H9 (cell line): ENCODE measurements at regions not wholly inside any gene's neighbourhood (a gene's known extent, or its start where the extent isn't known, plus 50 kb on each side); places are given as distances from the start of the nearest gene placed in this dataset.

Experiments
- DNase-seq: peaks from one replicate; pipeline ENCODE4 v3.0.0-alpha.2; 2017
- H2AFZ ChIP-seq: one replicate; pipeline ENCODE4 v1.6.1; 2013; ENCODE audit warnings: mild to moderate bottlenecking, low read length, control low read depth, moderate library complexity
- H2AK5ac ChIP-seq: 2 replicates; pipeline ENCODE4 v1.6.1; 2013; ENCODE audit warnings: low read length, control low read depth, mixed read lengths; ENCODE audit not compliant: insufficient read length
- H2BK120ac ChIP-seq: one replicate; pipeline ENCODE4 v1.6.1; 2013; ENCODE audit warnings: low read depth, mild to moderate bottlenecking, low read length, control low read depth, inconsistent platforms; ENCODE audit not compliant: poor library complexity, severe bottlenecking
- H2BK12ac ChIP-seq: 2 replicates; pipeline ENCODE4 v1.6.1; 2013; ENCODE audit warnings: low read length, control low read depth, mixed read lengths, low read depth; ENCODE audit not compliant: insufficient read length
- H2BK15ac ChIP-seq: 2 replicates; pipeline ENCODE4 v1.6.1; 2013; ENCODE audit warnings: low read depth, low read length, control low read depth
- H2BK20ac ChIP-seq: one replicate; pipeline ENCODE4 v1.6.1; 2013; ENCODE audit warnings: low read depth, mild to moderate bottlenecking, low read length, control low read depth, inconsistent platforms; ENCODE audit not compliant: poor library complexity, severe bottlenecking
- H2BK5ac ChIP-seq: 2 replicates; pipeline ENCODE4 v1.6.1; 2013; ENCODE audit warnings: low read length, control low read depth, mixed read lengths; ENCODE audit not compliant: insufficient read length
- H3K14ac ChIP-seq: 2 replicates; pipeline ENCODE4 v1.6.1; 2013; ENCODE audit warnings: low read length, control low read depth; ENCODE audit not compliant: insufficient read depth
- H3K18ac ChIP-seq: 2 replicates; pipeline ENCODE4 v1.6.1; 2013; ENCODE audit warnings: low read depth, mild to moderate bottlenecking, mixed read lengths, low read length, control low read depth; ENCODE audit not compliant: insufficient read length
- H3K23ac ChIP-seq: 2 replicates; pipeline ENCODE4 v1.6.1; 2013; ENCODE audit warnings: low read length, control low read depth, mixed read lengths, low read depth; ENCODE audit not compliant: insufficient read length
- H3K23me2 ChIP-seq: 2 replicates; pipeline ENCODE4 v1.6.1; 2013; ENCODE audit warnings: low read depth, mild to moderate bottlenecking, mixed read lengths, low read length, control low read depth; ENCODE audit not compliant: insufficient read length, poor library complexity, severe bottlenecking
- H3K27ac ChIP-seq: 2 replicates; pipeline ENCODE4 v1.5.1; 2013; ENCODE audit warnings: low read length, control low read depth, mixed read lengths, low read depth; ENCODE audit not compliant: insufficient read length
- H3K27me3 ChIP-seq: 2 replicates; pipeline ENCODE4 v1.6.1; 2013; ENCODE audit warnings: low read length, control low read depth, inconsistent platforms; ENCODE audit not compliant: insufficient read depth
- H3K4ac ChIP-seq: 2 replicates; pipeline ENCODE4 v1.6.1; 2013; ENCODE audit warnings: low read depth, mild to moderate bottlenecking, control low read depth, inconsistent platforms, low read length, moderate library complexity
- H3K4me1 ChIP-seq: 2 replicates; pipeline ENCODE4 v1.6.1; 2013; ENCODE audit warnings: low read length, control low read depth, inconsistent platforms; ENCODE audit not compliant: insufficient read depth
- H3K4me2 ChIP-seq: 2 replicates; pipeline ENCODE4 v1.6.1; 2013; ENCODE audit warnings: low read length, control low read depth, mixed read lengths; ENCODE audit not compliant: insufficient read length, insufficient read depth
- H3K56ac ChIP-seq: 2 replicates; pipeline ENCODE4 v1.6.1; 2013; ENCODE audit warnings: low read depth, mild to moderate bottlenecking, mixed read lengths, low read length, control low read depth; ENCODE audit not compliant: insufficient read length
- H3K79me1 ChIP-seq: 2 replicates; pipeline ENCODE4 v1.6.1; 2013; ENCODE audit warnings: low read depth, mild to moderate bottlenecking, moderate library complexity, low read length, control low read depth, inconsistent platforms; ENCODE audit not compliant: insufficient read depth, poor library complexity, severe bottlenecking
- H3K79me2 ChIP-seq: 2 replicates; pipeline ENCODE4 v1.6.1; 2013; ENCODE audit warnings: low read length, control low read depth, inconsistent platforms; ENCODE audit not compliant: insufficient read depth
- H3K9ac ChIP-seq: 2 replicates; pipeline ENCODE4 v1.6.1; 2013; ENCODE audit warnings: low read length, control low read depth, mixed read lengths; ENCODE audit not compliant: insufficient read length; ENCODE audit errors: extremely low read depth
- H3K9me3 ChIP-seq: one replicate; pipeline ENCODE4 v1.6.1; 2013; ENCODE audit warnings: low read depth, low read length, inconsistent platforms; ENCODE audit not compliant: control insufficient read depth
- H3T11ph ChIP-seq: one replicate; pipeline ENCODE4 v1.6.1; 2013; ENCODE audit warnings: mild to moderate bottlenecking, low read length, control low read depth, inconsistent platforms
- H4K20me1 ChIP-seq: one replicate; pipeline ENCODE4 v1.6.1; 2013; ENCODE audit not compliant: control insufficient read depth, insufficient read length, insufficient read depth
- H4K5ac ChIP-seq: 2 replicates; pipeline ENCODE4 v1.6.1; 2013; ENCODE audit warnings: low read depth, mild to moderate bottlenecking, mixed read lengths, low read length, control low read depth; ENCODE audit not compliant: insufficient read length
- H4K8ac ChIP-seq: replicated peaks from 2 replicates; pipeline ENCODE4 v1.6.1; 2013; ENCODE audit warnings: low read length, control low read depth, mixed read lengths, low read depth; ENCODE audit not compliant: insufficient read length
- H4K91ac ChIP-seq: 2 replicates; pipeline ENCODE4 v1.6.1; 2013; ENCODE audit warnings: low read depth, mild to moderate bottlenecking, moderate library complexity, mixed read lengths, low read length, control low read depth; ENCODE audit not compliant: insufficient read length
- H3K27ac Mint-ChIP-seq, 3 experiments: 2 replicates in 2 of 3; 3 replicates in 1 of 3; pipeline ENCODE4 v1.8.0; 2020 to 2021; ENCODE audit warnings: mixed read lengths in 3 of 3, mild to moderate bottlenecking in 1 of 3, moderate library complexity in 1 of 3
- H3K27me3 Mint-ChIP-seq: 2 replicates; pipeline ENCODE4 v1.8.0; 2021; ENCODE audit warnings: low read depth, mild to moderate bottlenecking, moderate library complexity, mixed read lengths
- H3K36me3 Mint-ChIP-seq, 3 experiments: 2 replicates in 2 of 3; 3 replicates in 1 of 3; pipeline ENCODE4 v1.8.0; 2020 to 2021; ENCODE audit warnings: low read depth in 3 of 3, mixed read lengths in 3 of 3; ENCODE audit not compliant: insufficient read depth in 1 of 3
- H3K4me1 Mint-ChIP-seq, 2 experiments: 2 replicates each; pipeline ENCODE4 v1.8.0; 2020; ENCODE audit warnings: mixed read lengths in 2 of 2
- H3K4me3 Mint-ChIP-seq, 2 experiments: 2 replicates in 1 of 2; 3 replicates in 1 of 2; pipeline ENCODE4 v1.8.0; 2020 to 2021; ENCODE audit warnings: mild to moderate bottlenecking in 2 of 2, mixed read lengths in 2 of 2, moderate library complexity in 1 of 2
- H3K9me3 Mint-ChIP-seq, 2 experiments: 2 replicates in 1 of 2; 3 replicates in 1 of 2; pipeline ENCODE4 v1.8.0; 2020; ENCODE audit warnings: mild to moderate bottlenecking in 2 of 2, mixed read lengths in 2 of 2, moderate library complexity in 1 of 2
- CTCF ChIP-seq: fragments of 200-600 bp; sonication (generic); conservative IDR thresholded peaks from 3 replicates; pipeline ENCODE4 v1.8.0; 2021; ENCODE audit warnings: antibody characterized with exemption, mild to moderate bottlenecking
- WGBS: extraction: QIAGEN DNeasy Blood & Tissue Kit; methylation state at CpG from one replicate; pipeline ENCODE4 v1.1.7; 2013; ENCODE audit warnings: missing lambda C conversion rate, low lambda C conversion rate, mixed read lengths; ENCODE audit not compliant: insufficient read length; ENCODE audit errors: extremely low coverage; 5-methylcytosine and 5-hydroxymethylcytosine counted together

GRCh38 chr18:22634464-22634863 is 216.7 kb upstream of the CTAGE1 start:
- Histone ChIP-seq H2BK15ac (no peak overlapping the region), H3K18ac (no peak overlapping the region), H3K79me2 (no peaks in the 10 kb centered on the region), H3K9ac (no peak overlapping the region), H3K4me1 (no peaks in the 10 kb centered on the region), H2BK5ac (no peak overlapping the region), H3K27ac (no peak overlapping the region), H2BK12ac (no peak overlapping the region), H3K23me2 (peaks cover 2% of the 10 kb centered on the region), H4K20me1 (no peaks in the 10 kb centered on the region), H3K79me1 (no peaks in the 10 kb centered on the region), H3K23ac (no peak overlapping the region), H2AFZ (peak overlapping the region; percentile 69), H2AK5ac (no peak overlapping the region), H2BK20ac (no peak overlapping the region), H4K5ac (no peak overlapping the region), H3K27me3 (no peaks in the 10 kb centered on the region), H2BK120ac (no peak overlapping the region), H4K91ac (no peak overlapping the region), H3K14ac (no peak overlapping the region), H4K8ac (no peak overlapping the region), H3K56ac (no peak overlapping the region), H3K4ac (no peak overlapping the region), H3K9me3 (no peaks in the 10 kb centered on the region), H3T11ph (no peak overlapping the region), H3K4me2 (peak overlapping the region; percentile 7)
- H3K9me3 Mint-ChIP-seq = peaks cover 0 to 4% of the 10 kb centered on the region in 2 experiments; a peak in 4 of 5 replicates
- H3K27me3 Mint-ChIP-seq = no peaks in the 10 kb centered on the region
- H3K4me3 Mint-ChIP-seq = peak overlapping the region in 1 of 2 experiments; percentile 31; a peak in 1 of 5 replicates
- no peak for TF ChIP-seq CTCF
- no peak overlapping the region; a peak in 1 of 7 replicates for H3K27ac Mint-ChIP-seq
- no peak for DNase-seq
- no CpG with 5 or more reads among the region's 3 CpGs for WGBS
- peaks cover 0 to 3% (median 0%) of the 10 kb centered on the region in 3 experiments; a peak in 1 of 7 replicates for H3K36me3 Mint-ChIP-seq
- peaks cover 0 to 5% of the 10 kb centered on the region in 2 experiments; a peak in 2 of 4 replicates for H3K4me1 Mint-ChIP-seq
